NCI-H2227 (cell line): ENCODE measurements at regions not wholly inside any gene's neighbourhood (a gene's known extent, or its start where the extent isn't known, plus 50 kb on each side); places are given as distances from the start of the nearest gene placed in this dataset.

Experiments used
- DNase-seq: peaks from one replicate; lab custom pipeline; 2025; ENCODE audit not compliant: unreplicated experiment; lab: John Stamatoyannopoulos, UW

DNA sequence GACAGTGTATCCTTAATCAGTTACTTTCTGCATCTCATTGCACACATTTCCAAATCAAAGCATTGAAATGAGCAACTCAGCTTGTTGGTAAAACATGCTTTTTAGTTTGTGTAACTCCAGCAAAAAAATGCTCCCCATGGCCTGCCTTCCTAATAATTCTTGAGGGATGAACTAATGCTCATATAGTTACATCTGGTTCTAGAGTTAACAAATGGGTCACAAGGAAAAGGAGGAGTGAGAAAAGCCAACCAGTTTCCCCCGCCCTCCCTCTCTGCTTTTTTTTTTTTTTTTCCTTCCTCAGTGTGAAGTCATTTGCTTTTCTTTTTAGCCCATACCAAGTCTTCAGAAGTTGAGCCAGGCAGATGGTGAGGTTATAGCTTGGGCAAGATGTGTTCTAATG lies 231.7 kb downstream of the MTX2 start:
- no peak for DNase-seq

DNA sequence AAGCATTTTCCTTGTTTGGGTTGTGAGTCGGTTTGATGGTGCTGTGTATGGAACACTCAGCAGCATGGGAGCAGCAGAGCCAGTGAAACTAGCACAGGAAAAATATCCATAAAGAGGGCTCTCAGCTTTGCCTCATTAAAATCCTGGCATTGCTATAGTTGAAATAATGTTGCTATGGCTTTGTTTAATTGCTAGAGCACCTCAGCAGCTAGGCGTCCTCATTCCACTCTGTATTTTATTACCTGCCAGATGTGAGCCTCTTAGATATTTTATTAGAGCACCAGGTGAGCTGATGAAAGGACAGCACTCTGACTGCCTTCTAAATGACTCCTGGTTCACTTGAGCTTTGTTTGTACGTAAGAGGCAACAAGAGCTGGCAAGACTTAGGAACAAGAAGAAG lies 232.4 kb downstream of the MTX2 start:
- DNase-seq, result no peak

DNA sequence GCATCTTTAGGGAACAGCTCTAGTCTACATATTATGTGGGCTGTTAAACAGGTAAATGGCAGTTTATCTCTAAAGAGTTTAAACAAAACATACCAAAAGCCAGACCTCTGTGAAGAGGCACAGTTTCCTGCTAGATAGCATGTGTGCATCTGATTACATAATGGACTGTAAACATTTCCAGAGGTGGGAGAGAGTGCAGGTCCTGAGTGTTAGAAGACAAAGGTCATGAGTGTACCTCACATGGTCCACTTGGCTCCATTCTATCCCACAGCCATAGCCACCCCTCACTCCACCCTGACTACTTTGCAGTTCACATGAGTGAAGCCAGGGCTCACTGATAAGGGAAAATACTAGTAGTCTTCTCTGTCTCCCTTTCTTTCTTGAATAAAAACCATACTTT lies 233.4 kb downstream of the MTX2 start:
- no peak for DNase-seq

DNA sequence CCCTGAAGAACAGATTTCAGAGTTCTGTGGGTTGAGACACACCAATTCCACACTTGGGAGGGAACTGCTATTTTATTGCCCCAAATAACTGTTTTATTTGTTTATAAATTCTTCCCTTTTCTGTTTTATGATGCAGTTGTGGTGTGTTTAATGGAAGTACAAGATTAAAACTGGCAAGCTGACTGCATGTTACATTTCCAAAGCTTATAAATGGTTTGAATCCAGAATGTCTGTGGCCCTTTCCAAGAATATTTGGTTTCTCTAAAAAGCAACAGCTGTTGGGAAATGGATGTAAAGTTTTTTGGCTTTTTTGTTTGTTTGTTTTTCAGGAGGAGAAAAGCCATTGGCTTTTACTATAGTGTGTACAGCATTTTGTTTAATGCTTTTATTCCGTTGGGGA lies 234.5 kb downstream of the MTX2 start:
- no peak for DNase-seq

DNA sequence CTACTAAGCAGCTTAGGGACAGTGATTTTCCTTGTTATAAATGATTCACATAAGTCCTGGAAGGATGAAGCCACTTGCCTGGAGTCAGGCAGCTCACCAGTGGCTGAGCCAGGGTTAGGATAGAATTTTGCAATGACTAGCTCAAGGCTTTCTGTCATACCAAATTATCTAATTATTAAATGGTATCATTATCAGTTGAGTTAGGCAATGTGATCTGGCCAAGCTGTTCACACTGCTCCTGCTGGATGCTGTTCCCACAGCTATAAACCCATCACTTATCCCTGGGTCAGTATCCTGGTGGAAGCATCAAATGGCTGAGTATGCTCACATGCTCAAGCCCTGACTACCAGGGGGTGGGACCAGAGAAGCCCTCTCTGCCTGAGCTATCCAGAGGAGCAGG lies 235.2 kb downstream of the MTX2 start:
- DNase-seq, result no peak

DNA sequence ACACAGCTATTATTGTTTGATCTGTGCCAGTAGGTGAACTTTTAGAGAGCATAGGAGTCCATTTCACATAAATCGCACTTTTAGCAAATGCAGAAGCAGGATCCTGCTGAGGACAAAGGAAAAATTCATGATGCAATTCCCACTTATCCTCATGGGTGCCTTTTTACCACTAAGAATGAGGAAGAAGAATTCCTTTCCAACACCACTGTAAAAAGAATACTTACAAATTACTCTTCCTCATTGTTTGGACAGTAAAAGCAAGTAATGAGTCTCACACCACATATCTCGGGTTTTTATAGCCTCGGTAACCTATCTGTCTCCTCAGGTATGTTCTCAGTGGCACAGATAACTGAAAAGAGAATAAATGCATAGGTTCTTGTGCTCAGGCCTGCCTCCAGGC lies 238.5 kb downstream of the MTX2 start:
- DNase-seq, result no peak

DNA sequence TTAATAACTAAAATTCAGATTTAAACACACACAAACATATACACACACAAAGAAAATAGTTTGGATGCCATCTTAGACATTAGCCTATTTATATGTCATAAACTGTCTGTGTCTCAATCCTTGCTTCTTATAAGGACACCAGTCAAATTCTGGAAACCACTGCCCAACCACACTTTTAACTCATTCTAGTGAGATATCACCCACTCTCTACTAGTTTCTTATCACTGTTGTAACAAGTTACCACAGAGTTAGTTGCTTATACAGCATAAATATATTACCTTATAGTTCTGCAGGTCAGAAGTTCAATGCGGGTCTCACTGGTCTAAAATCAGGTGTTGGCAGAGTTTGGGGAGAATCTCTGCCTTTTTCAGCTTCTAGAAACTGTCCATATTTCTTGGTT lies 239.1 kb downstream of the MTX2 start:
- no peak for DNase-seq

DNA sequence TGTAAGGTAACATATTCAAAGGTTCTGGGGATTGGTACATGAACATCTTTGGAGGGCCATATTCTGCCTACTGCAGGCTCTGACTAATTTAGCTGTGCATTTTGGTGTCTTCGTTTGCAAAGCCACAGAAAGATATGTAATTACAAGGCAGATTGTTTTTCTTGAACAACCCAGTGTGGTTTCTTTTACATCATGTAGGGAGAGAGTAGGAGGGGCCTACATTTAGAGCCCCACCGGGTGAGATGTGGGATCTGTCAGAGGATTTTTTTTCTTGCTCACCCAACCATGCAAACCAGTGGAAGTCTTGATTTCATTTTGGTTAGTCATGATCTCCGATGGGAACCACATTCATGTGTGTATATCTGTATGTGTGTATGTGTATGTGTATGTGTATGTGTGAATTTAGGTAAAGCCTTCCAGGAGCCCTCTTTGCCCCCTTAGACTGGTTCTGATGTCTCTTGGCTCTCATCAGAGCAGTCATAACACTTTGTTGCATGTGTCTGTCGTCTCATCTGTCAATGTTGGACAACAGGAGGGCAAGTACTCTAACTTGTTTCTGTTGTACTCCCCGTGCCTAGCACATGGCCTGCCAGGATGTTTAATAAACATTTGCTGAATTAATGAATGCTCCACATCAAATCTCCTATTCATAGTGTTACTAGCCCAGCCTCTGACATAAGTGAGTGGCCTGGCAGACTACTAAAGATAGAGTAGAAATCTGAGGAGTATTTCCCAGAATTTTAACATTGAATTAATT lies 239.9 kb downstream of the MTX2 start:
- DNase-seq, result no peak

DNA sequence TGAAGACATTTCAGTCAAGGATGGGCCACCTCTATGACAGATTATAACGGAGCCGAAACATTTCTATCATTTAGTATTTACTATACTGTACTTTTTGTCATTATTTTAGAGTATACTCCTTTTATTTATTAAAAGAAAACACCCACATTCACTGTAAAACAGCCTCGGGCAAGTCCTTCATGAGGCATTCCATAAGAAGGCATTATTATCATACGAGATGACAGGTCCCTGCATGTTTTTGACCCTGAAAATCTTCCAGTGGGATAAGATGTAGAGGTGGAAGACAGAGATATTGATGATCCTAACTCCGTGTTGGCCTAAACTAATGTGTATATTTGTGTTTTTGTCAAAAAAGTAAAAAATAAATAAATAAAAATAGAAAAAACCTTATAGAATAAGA lies 245.0 kb downstream of the MTX2 start:
- DNase-seq, result no peak

DNA sequence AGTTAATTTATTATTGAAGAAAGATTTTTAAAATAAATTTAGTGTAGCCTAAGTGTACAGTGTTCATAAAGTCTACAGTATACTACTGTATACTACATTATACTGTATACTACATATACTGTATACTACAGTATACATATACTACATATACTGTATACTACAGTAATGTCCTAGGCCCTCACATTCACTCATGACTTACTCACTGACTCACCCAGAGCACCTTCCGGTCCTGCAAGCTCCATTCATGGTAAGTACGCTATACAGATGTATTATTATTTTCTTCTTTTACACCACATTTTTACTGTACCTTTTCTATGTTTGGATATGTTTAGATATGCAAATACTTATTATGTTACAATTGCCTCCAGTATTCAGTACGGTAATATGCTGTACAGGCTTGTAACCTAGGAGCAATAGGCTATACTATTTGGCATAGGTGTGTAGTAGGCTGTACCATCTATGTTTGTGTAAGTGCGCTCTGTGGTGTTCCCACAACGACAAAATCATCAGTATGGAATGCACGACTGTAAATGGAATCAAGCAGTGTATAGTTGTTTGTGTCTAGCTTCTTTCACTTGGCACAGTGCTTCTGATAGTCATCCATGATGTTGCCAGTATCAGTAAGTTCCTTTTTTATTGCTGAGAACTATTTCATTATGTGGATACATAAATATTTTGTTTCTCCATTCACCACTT lies 245.7 kb downstream of the MTX2 start:
- no peak for DNase-seq

DNA sequence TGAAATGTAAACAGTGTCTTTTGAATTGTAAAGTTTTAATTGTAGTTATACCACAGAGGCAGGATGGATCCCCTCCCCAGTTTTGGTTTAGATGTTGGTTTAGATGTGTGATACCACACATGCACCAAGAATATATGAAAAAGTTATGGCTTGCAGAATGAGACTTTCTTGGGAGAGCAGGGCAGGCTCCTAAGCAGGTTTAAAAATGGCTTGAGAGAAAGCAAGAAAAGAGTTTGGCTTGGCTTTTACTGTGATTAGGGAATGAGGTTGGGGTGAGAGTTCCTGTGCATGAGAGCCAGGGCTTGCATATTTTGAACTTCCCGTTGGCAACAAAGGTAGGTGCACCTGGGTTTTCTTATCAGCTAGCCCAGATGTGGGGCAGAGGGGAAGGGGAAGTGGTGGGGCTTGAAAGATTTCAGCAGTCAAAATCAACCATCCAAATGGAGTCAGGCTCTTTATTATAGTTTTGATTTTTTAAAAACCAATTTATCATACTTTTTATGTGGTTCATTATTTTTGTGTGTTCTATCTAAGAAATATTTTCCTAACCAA lies 246.9 kb downstream of the MTX2 start:
- DNase-seq, result no peak

DNA sequence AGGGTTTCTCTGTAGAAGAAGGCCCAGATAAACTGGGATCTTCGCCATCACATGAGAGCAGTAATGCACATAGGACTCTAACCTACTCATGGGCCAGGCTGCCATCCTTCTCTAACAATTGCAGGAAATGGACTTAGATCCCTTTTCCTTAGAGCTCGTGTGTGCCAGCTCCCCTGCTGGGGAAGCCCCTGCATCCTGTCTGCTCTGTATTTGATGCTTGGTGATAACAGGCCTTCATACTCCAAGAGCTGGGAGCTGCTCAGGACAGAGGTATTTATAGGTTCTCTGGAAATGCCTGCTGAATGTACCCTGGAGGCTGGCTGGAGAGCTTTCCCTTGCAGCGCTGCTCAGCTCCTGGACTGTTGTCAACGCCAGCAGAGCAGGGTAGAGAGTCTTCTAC lies 249.6 kb downstream of the MTX2 start:
- DNase-seq, result no peak

DNA sequence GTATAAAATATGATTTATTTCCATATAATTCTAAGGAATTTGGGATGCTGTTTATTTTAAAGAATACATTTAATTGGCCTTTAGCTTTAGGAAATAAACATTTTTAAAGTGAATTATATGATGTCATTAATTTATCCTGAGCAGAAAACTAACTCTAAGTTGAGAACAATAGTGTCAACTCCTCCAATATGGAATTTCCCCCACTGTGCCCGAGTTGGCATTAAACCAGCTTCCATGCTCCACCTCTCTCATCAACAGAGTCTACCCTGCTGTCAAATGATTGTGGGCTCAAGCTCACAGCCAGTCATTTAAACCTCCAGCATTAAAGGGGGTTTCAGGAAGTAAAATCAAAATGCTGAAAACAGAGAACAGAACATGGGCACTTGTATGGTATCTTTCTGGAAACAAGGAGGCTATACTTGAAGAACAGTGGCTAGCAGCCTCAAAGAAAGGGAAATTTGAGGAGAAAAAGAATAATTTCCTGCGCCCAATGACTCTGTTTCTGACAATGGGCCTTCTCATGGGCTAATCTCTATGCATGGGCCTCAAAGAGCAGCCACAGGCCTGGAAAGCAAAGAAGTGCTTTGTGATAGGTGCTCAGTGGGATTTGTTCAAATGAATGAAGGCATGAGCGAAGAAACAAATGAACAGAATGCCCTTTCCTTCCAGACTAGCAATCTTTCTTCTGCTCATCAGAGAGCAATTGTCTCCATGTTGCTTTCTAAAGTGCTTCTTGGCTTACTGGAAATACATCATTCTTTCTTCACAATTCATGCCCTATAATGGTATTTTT lies 252.8 kb downstream of the MTX2 start:
- DNase-seq, result no peak

DNA sequence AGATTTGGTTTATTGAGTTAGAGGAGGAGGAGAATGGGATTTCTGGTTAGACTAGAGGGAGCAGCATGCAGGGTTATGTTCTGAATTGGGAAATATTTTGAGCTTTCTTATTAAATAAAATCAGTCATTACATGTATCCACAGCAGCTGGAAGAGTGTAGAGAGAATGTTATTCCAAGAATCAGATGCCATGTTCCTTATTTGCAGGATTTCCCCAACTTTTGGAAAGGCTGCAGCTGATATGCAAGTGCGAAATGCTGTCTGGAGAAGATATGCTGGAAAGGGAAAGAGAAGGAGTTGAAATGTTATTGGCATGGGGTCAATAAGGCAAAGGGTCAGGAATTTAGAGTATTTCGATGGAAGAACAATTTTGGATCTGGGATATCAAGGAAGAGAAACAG lies 255.8 kb downstream of the MTX2 start:
- no peak for DNase-seq

DNA sequence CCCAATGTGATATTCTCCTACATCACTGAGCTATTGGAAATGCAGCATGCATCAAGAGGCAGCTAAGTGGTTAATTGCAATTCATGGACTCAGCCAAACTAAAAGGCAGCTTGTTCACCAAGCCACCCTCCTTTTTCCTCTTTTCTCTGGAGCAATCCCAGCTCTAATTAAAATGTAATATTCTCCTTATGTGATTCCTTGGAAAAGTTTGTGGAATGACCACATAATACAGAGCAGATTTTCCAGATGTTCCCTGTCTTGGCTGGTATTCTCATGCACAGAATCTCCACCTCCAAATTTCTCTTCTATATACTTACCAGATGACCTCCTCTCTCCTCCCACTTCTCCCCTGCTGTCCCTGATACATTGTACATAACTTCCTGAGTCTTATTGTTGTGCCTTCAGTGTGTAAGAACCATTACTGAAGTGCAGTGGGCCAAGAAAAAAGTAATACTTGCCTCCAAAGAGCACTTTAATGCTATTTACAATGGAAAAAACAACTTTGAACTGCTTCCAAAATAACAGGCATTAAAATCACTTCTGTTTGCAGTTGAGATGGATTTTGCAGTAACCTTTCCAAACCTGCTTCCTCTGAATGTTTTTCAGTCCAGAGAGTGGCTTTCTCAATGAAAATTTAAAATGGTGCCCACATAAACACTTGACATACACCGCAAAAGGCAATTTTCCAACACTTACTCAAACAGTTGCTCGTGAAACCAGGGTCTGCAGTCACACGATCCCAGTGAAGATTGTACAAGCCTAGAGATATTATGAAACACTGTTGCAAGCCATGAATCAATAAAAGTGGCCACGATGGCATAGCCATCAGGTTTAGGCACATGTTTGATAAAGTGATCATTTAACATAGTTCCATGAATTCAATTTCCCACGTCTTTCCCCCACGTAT lies 258.0 kb downstream of the MTX2 start:
- DNase-seq, result peak; percentile 8

DNA sequence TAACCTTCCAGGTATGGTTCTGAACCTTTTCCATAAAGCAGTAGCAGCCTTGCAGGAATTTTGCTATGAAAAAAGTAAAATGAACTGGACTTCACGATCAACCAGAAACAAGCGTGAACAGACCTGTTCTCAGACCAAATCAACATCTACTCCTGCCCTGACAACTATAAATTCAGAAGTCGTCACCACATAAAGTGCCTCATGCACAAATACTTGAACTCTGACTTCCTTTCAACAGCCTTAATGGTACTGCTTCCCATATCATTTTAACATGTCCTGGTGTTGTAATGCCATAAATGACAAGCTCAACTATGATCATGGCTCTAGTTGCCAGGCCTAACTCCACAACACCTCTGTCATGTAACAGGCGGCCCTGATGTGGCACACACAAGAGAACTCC lies 262.4 kb downstream of the MTX2 start:
- no peak for DNase-seq

DNA sequence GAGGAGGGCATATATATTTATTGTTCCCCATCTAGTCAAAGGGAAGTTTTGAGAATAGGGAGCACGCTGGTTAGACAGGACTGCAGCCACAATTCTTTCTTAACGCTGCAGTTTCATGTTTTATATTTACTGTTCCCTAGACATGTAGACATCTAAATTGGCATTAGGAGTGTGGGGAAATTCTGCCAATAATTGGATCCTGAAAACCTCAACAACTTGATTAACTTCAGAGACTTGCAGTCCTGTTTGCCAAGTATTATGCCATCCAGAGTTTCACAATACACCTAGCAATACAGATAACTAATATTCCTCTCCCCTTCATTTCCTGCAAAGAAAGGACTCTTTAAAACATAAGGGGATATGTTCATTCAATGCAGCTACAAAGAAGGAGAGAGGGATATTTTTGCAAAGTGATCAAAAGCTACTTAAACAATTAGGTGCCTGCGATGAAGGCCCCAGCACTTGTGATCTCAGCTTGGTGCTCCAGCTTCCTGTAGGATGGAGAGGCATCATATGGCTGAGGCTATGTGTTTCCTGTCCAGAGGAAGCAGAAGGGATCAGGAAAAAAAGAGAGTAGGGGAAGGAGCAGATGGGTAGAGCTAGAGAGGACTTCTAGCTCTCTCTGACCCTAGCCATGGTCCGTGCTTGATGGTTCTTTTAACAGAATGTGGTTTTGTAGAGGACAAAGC lies 264.4 kb downstream of the MTX2 start:
- no peak for DNase-seq

DNA sequence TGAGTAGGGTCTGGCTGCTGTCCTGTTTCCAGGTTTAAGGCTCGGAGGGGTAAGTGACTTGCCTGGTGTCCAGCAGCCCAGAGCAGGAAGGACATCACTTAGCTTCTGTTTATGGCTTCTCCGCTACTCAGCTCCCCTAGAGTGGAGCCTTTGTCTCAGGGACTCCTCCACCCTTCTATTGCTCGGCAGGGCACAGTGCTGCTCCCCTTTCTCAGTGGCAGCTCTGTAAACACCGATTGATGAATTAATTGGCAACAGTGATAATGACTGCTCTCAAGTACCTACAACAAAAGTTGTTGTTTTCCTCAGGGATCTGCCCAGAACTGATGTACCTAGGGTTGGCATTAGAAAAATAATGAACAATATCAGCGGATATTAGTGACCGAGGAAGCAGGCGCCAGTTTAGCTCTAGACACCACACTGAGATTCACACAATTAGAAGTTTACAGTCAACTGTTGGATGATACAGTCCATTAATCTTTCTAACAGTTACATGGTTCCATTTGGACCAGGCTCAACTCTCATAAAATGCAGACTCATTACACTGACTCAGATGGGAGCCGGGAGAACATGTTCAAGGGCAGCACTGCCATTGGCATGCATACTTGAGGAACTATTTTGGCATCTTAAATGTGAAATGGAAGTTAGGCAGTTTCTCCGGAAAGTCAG lies 265.7 kb downstream of the MTX2 start:
- no peak for DNase-seq

DNA sequence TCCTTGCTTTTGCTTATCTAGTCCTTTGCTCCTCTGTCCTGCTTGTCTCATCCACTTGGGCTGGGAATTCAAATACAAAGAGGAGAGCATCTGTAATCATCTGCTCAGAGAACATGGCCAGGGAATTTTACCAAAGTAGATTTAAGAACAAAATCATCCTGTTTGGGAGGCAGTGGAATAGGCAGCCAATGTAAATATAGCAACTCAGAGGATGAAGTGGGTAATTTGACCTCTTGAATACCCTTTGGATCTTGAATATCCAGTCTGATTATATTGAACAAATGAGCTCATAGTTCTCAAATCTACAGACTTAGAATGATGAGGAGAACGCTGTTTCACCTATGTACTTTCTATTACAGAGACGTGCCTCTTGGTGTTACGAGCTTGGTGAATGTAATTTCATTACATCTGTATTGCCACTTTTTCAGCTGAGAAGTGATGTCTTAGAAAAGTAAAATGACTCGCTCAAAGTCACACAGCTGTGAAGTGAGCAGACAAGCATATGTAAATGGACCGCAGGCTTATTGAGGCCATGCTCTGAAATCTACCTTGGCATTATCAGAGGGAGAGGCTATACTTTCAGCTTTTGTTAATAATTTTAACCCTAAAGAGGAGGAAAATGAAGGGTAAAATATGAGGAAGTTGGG lies 266.3 kb downstream of the MTX2 start:
- no peak for DNase-seq
